Stomach smooth muscle (tissue), 2 donors: ENCODE measurements at regions not wholly inside any gene's neighbourhood (a gene's known extent, or its start where the extent isn't known, plus 50 kb on each side); places are given as distances from the start of the nearest gene placed in this dataset.
"Not testable (repeated sequence)": the region's sequence is repeated elsewhere in the genome, so short reads cannot be mapped to it uniquely, and the experiment has no call there.

Source experiments
- H3K27ac ChIP-seq: one replicate; pipeline ENCODE4 v1.7.0; 2013; ENCODE audit warnings: mild to moderate bottlenecking, low read length, inconsistent platforms
- H3K27me3 ChIP-seq, 2 donors: one replicate each; pipeline ENCODE4 v1.7.0; 2013; ENCODE audit warnings: low read length in 2 of 2; ENCODE audit not compliant: insufficient read depth in 2 of 2, control insufficient read depth in 1 of 2
- H3K36me3 ChIP-seq, 2 donors: one replicate each; pipeline ENCODE4 v1.7.0; 2013; ENCODE audit warnings: low read length in 2 of 2; ENCODE audit not compliant: control insufficient read depth in 2 of 2, insufficient read depth in 2 of 2
- H3K4me1 ChIP-seq: one replicate; pipeline ENCODE4 v1.7.0; 2013; ENCODE audit warnings: low read length; ENCODE audit not compliant: control insufficient read depth, insufficient read depth
- H3K4me3 ChIP-seq, 2 donors: one replicate each; pipeline ENCODE4 v1.7.0; 2013; ENCODE audit warnings: low read length in 2 of 2
- H3K9ac ChIP-seq, 2 donors: one replicate each; pipeline ENCODE4 v1.7.0; 2013; ENCODE audit warnings: low read length in 2 of 2, mild to moderate bottlenecking in 1 of 2
- H3K9me3 ChIP-seq, 2 donors: one replicate each; pipeline ENCODE4 v1.7.0; 2013; ENCODE audit warnings: low read length in 2 of 2; ENCODE audit not compliant: control insufficient read depth in 2 of 2
- donor health status: healthy.
- donor health status: Pancreatic carcinoma.

DNA sequence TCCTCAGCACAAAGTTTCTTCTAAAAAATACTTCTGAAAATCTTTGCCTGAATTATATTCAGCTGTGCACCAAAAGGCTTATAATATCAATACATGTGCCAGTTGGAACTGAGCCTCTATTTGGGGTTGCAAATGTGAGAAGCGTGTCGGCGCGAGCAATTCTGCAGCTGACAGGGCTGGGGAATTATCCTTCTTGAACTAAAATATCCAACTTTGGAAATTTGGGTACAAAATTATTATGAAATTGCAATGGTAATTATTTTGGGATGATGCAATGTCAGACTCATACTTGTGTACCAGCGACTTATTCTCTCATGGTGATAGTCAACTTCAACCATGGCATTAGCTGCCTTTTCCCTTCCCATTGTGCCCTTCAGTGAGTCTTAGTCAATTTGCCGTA lies 507.0 kb upstream of the KLF6 start:
- no peaks in the 10 kb centered on the region for H3K36me3 ChIP-seq
- no peak overlapping the region for H3K4me3 ChIP-seq
- H3K4me1 ChIP-seq: no peaks in the 10 kb centered on the region
- no peak overlapping the region for H3K9ac ChIP-seq
- no peaks in the 10 kb centered on the region for H3K27me3 ChIP-seq
- no peak overlapping the region for H3K27ac ChIP-seq
- H3K9me3 ChIP-seq: no peaks in the 10 kb centered on the region

DNA sequence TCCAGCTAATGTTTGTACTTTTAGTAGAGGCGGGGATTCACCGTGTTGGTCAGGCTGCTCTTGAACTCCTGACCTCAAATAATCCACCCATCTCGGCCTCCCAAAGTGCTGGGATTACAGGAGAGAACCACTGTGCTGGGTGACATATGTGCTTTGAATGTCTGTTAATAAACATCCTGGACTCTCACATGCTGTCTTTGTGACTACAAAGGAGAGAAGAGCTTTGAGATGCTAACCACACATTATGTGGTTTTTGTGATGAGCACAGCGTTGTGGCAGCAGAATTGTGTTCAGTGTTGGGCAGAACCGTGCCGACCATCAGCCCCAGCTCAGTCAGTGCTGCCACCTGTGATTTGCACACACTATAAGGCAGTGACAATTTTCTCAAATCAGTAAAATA lies 500.1 kb upstream of the KLF6 start:
- Histone ChIP-seq H3K27me3 (no peaks in the 10 kb centered on the region), H3K27ac (peak overlapping the region; percentile 19), H3K9ac (no peak overlapping the region), H3K9me3 (no peaks in the 10 kb centered on the region), H3K4me3 (no peak overlapping the region), H3K4me1 (peaks cover 37% of the 10 kb centered on the region), H3K36me3 (no peaks in the 10 kb centered on the region)

DNA sequence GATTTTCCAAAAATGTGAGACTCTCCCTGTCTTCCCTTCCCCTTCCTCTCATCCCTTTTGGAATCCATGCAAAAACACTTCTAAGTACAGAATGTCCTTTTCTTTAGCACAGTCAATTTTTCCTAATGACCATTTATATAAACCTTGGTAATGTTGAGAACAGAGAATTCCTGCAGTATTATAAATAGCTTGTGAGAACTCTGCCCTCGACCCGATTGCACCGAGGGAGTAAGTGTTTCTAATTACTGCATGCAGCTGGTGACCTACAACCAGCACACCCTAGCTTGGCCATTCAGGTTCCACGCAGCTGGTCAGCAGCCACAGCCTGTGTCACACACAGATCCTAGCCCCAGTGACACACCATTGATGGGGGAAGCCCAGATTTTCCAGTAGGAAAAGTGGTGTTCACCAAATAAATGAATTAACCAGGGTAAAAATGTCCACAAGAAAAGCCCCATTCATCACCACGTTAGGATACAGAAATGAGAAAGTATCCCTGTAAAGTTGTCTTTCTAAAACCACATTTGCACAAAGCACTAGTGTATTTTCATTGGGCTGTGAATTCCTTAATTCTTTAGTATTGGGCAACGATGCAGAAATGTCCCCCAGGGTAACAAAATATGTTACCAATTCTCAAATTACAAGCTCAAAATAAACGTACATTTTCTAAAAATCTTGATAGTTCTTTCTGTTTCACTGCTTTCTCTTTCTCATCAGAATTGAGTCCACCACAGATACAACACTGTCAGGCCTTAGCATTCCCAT lies 499.0 kb upstream of the KLF6 start:
- Histone ChIP-seq H3K9me3 (no peaks in the 10 kb centered on the region), H3K4me3 (no peak overlapping the region), H3K9ac (peak overlapping the region in 1 of 2 donors; percentile 13), H3K4me1 (peaks cover 46% of the 10 kb centered on the region), H3K36me3 (no peaks in the 10 kb centered on the region), H3K27me3 (no peaks in the 10 kb centered on the region), H3K27ac (peak overlapping the region; percentile 3)

DNA sequence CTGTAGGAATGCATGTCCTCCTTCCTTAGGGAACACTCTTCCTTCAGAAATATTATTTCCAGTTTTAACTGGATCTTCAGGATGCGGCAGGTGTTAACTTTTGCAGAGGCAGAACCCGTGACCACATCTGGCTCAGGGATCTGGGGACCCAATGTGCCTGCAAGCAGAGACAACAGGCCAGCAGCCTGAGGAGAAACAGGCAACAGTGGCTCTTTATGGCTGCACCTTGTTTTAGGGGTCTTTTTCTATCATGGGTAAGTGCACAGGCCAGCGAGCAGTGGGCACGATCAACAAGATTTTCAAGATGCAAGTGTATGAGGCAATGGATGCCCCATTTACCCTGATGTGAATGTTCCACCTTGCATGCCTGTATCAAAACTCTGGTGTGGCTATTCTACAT lies 497.5 kb upstream of the KLF6 start:
- no peaks in the 10 kb centered on the region for H3K9me3 ChIP-seq
- no peaks in the 10 kb centered on the region for H3K36me3 ChIP-seq
- peaks cover 51% of the 10 kb centered on the region for H3K4me1 ChIP-seq
- H3K27me3 ChIP-seq: no peaks in the 10 kb centered on the region
- no peak overlapping the region for H3K9ac ChIP-seq
- H3K4me3 ChIP-seq: no peak overlapping the region
- peak overlapping the region; percentile 20 for H3K27ac ChIP-seq

DNA sequence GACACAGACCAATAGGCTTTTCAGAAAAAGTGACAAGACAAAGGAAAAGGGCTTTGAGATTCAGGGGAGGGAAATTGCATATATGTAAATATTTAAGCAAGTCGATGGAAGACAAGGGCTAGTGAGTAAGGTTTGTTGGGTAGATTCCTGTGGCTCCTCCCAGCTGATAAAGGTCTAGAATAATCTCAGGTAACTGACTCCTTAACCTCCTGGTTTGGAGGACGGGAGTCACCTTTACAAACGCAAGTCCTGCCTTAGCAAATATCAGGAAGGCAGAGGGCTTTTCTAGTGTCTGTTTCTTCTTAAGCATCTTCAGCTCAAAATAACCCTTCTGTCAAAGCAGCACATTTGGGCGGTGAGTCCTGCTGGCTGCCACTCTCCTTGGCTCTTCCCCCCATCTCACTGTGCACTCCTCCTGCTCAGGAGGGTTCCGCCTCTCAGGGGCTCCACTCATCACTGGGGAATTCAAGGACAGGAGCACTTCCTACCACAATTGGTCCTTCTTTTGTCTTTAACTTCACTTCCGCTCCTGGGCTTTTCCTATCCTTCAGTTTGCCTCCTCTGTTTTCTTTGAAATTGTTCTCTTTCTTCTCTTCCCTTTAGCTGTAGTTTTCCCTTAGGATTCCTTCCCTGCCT lies 496.3 kb upstream of the KLF6 start:
- no peak overlapping the region for H3K9ac ChIP-seq
- no peaks in the 10 kb centered on the region for H3K9me3 ChIP-seq
- H3K27ac ChIP-seq: peak overlapping the region; percentile 74
- H3K4me1 ChIP-seq: peaks cover 51% of the 10 kb centered on the region
- H3K36me3 ChIP-seq: no peaks in the 10 kb centered on the region
- no peak overlapping the region for H3K4me3 ChIP-seq
- H3K27me3 ChIP-seq: no peaks in the 10 kb centered on the region

DNA sequence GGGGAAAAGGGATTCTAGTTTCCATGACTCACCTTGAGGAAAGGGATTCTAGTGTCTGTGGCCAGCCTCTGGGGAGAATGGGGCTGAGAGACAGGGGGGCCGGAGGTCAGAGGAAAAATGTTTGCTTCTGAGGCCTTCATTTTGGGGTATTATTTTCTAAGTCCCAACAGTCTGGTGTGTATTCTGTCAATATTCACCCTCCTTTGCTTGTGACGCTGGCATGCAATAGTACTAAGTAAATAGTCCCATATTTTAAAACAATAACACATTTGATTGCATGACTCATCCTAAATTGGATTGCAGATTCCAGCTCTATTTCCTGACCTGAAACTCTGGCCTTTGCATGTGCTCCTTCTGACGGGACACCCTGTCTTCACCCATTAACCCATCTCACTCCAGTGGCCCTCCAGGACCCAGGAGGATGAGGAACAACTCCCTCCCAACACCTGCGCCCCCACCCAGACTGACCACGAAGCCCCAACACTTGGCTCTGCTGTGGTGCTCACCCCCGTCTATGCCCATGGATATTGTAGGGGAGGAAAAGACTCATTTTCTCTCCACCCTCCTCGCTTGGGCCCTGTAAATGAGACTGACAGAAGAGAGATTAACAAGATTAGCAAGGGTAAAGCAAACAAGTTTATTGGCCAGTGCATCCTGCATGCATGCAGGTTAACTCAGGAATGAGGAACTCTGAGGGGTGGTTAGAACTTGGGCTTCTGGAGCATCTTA lies 495.6 kb upstream of the KLF6 start:
- peaks cover 51% of the 10 kb centered on the region for H3K4me1 ChIP-seq
- H3K36me3 ChIP-seq: no peaks in the 10 kb centered on the region
- H3K9ac ChIP-seq: no peak overlapping the region
- peak overlapping the region; percentile 74 for H3K27ac ChIP-seq
- H3K4me3 ChIP-seq: peak overlapping the region in 1 of 2 donors; percentile 1
- H3K27me3 ChIP-seq: no peaks in the 10 kb centered on the region
- no peaks in the 10 kb centered on the region for H3K9me3 ChIP-seq

DNA sequence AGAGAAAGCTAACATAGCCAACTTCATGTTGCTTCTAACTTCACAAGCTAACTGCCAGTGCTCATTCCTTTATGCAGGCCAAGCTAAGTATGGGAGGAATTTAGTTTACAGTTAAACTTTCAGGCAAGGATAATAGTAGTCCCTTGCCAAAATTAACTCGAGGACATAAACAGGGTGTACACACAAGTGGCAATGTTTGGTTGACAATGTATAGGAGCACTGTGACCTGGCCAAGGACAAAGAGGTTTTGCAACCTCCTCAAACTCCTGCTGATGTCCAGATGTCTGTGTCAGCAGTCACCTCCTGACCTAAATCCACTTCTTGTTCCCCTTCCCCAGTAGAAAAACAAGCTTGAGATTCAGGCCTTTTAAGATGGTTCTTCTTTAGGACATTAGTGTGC lies 494.6 kb upstream of the KLF6 start:
- Histone ChIP-seq H3K36me3 (no peaks in the 10 kb centered on the region), H3K27me3 (no peaks in the 10 kb centered on the region), H3K9me3 (no peaks in the 10 kb centered on the region), H3K27ac (peak overlapping the region; percentile 74), H3K4me3 (no peak overlapping the region), H3K9ac (no peak overlapping the region), H3K4me1 (peaks cover 46% of the 10 kb centered on the region)

DNA sequence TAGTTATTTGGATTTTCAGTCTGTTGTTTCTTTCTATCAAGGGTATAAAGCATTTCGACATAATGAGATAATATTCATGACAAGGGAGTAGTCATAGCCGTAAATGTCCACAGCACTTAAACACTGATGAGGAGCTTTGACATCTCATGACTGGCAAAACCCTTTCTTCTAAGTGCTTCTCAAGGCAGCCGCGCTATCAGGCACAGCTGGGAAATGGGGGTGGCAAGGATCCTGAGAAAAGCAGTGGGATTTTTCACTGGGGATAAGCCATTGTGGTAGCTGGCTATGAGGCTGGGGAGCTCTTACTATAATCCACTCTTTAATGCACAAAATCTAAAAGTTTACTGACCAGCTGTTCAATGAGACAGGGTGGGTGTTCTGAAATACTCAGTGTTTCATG lies 493.2 kb upstream of the KLF6 start:
- no peak overlapping the region for H3K9ac ChIP-seq
- H3K9me3 ChIP-seq: no peaks in the 10 kb centered on the region
- H3K27me3 ChIP-seq: no peaks in the 10 kb centered on the region
- no peak overlapping the region for H3K27ac ChIP-seq
- no peak overlapping the region for H3K4me3 ChIP-seq
- H3K4me1 ChIP-seq: peaks cover 40% of the 10 kb centered on the region
- no peaks in the 10 kb centered on the region for H3K36me3 ChIP-seq

DNA sequence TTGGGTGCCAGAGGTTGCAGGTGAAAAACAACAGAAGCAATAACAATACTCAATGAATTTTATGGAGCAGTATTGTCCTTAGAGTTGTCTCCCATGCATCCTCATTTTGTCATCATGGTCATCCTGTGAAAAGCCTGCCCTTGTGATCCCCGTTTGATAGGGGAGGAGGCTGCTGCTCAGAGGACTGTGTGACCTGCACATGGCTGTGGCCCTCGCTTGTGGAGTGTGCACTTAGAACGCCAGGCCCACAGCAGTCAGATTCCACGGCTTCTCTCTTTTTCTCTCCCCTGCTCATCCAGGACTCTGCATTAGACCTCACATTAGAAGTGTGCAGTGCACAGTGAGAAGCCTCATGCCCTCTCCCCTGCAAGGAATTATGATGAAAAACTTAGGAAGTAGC lies 491.1 kb upstream of the KLF6 start:
- H3K4me3 ChIP-seq: no peak overlapping the region
- peaks cover 32% of the 10 kb centered on the region for H3K4me1 ChIP-seq
- H3K27me3 ChIP-seq: no peaks in the 10 kb centered on the region
- no peak overlapping the region for H3K27ac ChIP-seq
- no peaks in the 10 kb centered on the region for H3K9me3 ChIP-seq
- no peaks in the 10 kb centered on the region for H3K36me3 ChIP-seq
- H3K9ac ChIP-seq: no peak overlapping the region

DNA sequence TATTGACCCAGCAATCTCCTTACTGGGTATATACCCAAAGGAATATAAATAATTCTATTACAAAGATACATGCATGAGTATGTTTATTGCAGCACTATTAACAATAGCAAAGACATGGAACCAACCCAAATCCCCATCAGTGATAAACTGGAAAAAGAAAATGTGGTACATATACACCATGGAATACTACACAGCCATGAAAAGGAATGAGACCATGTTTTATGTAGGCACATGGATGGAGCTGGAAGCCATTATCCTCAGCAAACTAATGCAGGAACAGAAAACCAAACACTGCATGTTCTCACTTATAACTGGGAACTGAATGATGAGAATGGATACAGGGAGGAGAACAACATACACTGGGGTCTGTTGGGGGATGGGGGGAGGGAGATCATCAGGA lies 489.7 kb upstream of the KLF6 start:
- H3K4me3 ChIP-seq, H3K36me3 ChIP-seq, H3K9me3 ChIP-seq, H3K27me3 ChIP-seq, H3K27ac ChIP-seq, H3K9ac ChIP-seq: not testable (repeated sequence)
- H3K4me1 ChIP-seq: peaks cover 18% of the 10 kb centered on the region

DNA sequence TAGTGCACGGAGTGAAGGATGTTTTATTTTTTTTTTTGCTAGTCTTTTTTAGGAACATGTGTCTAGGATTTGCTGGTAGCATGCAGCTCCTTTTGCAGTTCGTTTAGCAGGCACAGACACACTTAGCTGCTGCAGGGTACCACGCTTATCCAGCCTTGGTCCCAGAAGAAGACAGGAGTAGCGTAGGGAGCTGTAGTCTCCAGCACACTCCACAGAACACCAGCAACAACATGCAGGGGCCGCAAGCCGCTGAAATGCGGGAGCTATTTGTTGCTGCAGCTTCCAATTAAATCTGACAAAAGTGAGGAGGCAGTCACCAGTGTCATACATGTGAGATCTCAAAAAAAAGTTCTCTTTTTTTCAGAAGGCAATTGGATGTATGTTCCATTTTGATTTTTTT lies 486.2 kb upstream of the KLF6 start:
- no peak overlapping the region for H3K9ac ChIP-seq
- H3K27me3 ChIP-seq: no peaks in the 10 kb centered on the region
- H3K4me1 ChIP-seq: peaks cover 13% of the 10 kb centered on the region
- no peaks in the 10 kb centered on the region for H3K9me3 ChIP-seq
- H3K4me3 ChIP-seq: no peak overlapping the region
- no peaks in the 10 kb centered on the region for H3K36me3 ChIP-seq
- no peak overlapping the region for H3K27ac ChIP-seq
